Fibroblast of skin of left biceps (primary cell): ENCODE measurements at regions not wholly inside any gene's neighbourhood (a gene's known extent, or its start where the extent isn't known, plus 50 kb on each side); places are given as distances from the start of the nearest gene placed in this dataset.
A peak's percentile ranks its signal among the peaks of the same experiment; 100 is the strongest.
"Not testable (repeated sequence)": the region's sequence is repeated elsewhere in the genome, so short reads cannot be mapped to it uniquely, and the experiment has no call there.

Experiments
- DNase-seq, 2 experiments: peaks; one replicate each; pipeline ENCODE4 v3.0.0-alpha.2; 2013; ENCODE audit warnings: low read depth in 2 of 2

- no peak for DNase-seq
Measured at GRCh38 chr10:63077800-63078199, 55.3 kb upstream of the NRBF2 start.

- no peak for DNase-seq
Measured at GRCh38 chr10:63072951-63073350, 60.2 kb upstream of the NRBF2 start.

- DNase-seq, result no peak
Measured at GRCh38 chr10:63071145-63071544, 62.0 kb upstream of the NRBF2 start.

GRCh38 chr10:63069318-63069717 is 63.8 kb upstream of the NRBF2 start:
- DNase-seq, result no peak

GRCh38 chr10:63068246-63068645 is 64.9 kb upstream of the NRBF2 start:
- DNase-seq, result peak in 1 of 2 experiments; percentile 6

- no peak for DNase-seq
Measured at GRCh38 chr10:63066606-63067005, 66.5 kb upstream of the NRBF2 start.

- no peak for DNase-seq
Measured at GRCh38 chr10:63064706-63065105, 68.4 kb upstream of the NRBF2 start.

GRCh38 chr10:63058236-63058635 is 74.9 kb upstream of the NRBF2 start:
- DNase-seq, result no peak

GRCh38 chr10:63057509-63057908 is 75.6 kb upstream of the NRBF2 start:
- no peak for DNase-seq

- no peak for DNase-seq
Measured at GRCh38 chr10:63055705-63056104, 77.4 kb upstream of the NRBF2 start.

- no peak for DNase-seq
Measured at GRCh38 chr10:63054889-63055611, 78.1 kb upstream of the NRBF2 start.

GRCh38 chr10:63052083-63052482 is 81.0 kb upstream of the NRBF2 start:
- DNase-seq, result no peak

GRCh38 chr10:63042256-63042655 is 90.9 kb upstream of the NRBF2 start:
- DNase-seq, result no peak

GRCh38 chr10:63033616-63034185 is 99.4 kb upstream of the NRBF2 start:
- DNase-seq, result not testable (repeated sequence)

GRCh38 chr10:63030536-63030935 is 102.6 kb upstream of the NRBF2 start:
- no peak for DNase-seq

- DNase-seq, result no peak
Measured at GRCh38 chr10:63027531-63027930, 105.6 kb upstream of the NRBF2 start.

GRCh38 chr10:63021225-63021624 is 111.9 kb upstream of the NRBF2 start:
- no peak for DNase-seq

GRCh38 chr10:63013755-63014154 is 119.4 kb upstream of the NRBF2 start:
- no peak for DNase-seq

- no peak for DNase-seq
Measured at GRCh38 chr10:63012623-63013022, 120.5 kb upstream of the NRBF2 start.

- no peak for DNase-seq
Measured at GRCh38 chr10:63010203-63010602, 122.9 kb upstream of the NRBF2 start.

GRCh38 chr10:63008491-63008890 is 124.6 kb upstream of the NRBF2 start:
- DNase-seq, result no peak

- DNase-seq, result no peak
Measured at GRCh38 chr10:63007112-63007511, 126.0 kb upstream of the NRBF2 start.

- peak; percentile 20 to 34 for DNase-seq
Measured at GRCh38 chr10:63005246-63005645, 127.9 kb upstream of the NRBF2 start.
